GM23338 (cell line): ENCODE measurements at regions not wholly inside any gene's neighbourhood (a gene's known extent, or its start where the extent isn't known, plus 50 kb on each side); places are given as distances from the start of the nearest gene placed in this dataset.

Experiments
- CREB1 ChIP-seq: fragments of 250-450 bp; sonication (Bioruptor Pico); IDR thresholded peaks from 2 replicates; pipeline ENCODE4 v1.5.0; 2020; ENCODE audit warnings: low read depth, mild to moderate bottlenecking, moderate library complexity
- EZH2 ChIP-seq: fragments of 200-600 bp; sonication (generic); IDR thresholded peaks from one replicate; pipeline ENCODE4 v1.8.0; 2017; ENCODE audit warnings: antibody characterized with exemption, mild to moderate bottlenecking, low read depth; ENCODE audit not compliant: unreplicated experiment
- EZH2phosphoT487 ChIP-seq: fragments of 200-600 bp; sonication (generic); IDR thresholded peaks from one replicate; pipeline ENCODE4 v1.8.1; 2018; ENCODE audit warnings: antibody characterized with exemption; ENCODE audit not compliant: unreplicated experiment
- JUNB ChIP-seq: IDR thresholded peaks from one replicate; pipeline ENCODE4 v1.6.1; 2016; ENCODE audit warnings: antibody characterized with exemption; ENCODE audit not compliant: unreplicated experiment
- POLR2AphosphoS5 ChIP-seq: IDR thresholded peaks from 2 replicates; pipeline ENCODE4 v1.6.1; 2016; ENCODE audit warnings: antibody characterized with exemption, low read depth
- STAT1 ChIP-seq: IDR thresholded peaks from one replicate; pipeline ENCODE4 v1.6.1; 2016; ENCODE audit warnings: antibody characterized with exemption; ENCODE audit not compliant: unreplicated experiment
- ZNF331 ChIP-seq: fragments of 250-450 bp; sonication (Bioruptor Pico); IDR thresholded peaks from 2 replicates; pipeline ENCODE4 v1.5.0; 2020; ENCODE audit warnings: low read depth, mild to moderate bottlenecking, moderate library complexity
- TF ChIP-seq, protein P1 (sequence below), 2 experiments: fragments of 200-600 bp in 1 of 2; sonication (generic) in 1 of 2; conservative IDR thresholded peaks; 2 replicates each; pipeline versions ENCODE4 v1.5.1 to v1.6.1; 2016 to 2017; ENCODE audit warnings: antibody characterized with exemption in 2 of 2, low read depth in 2 of 2, mild to moderate bottlenecking in 2 of 2, moderate library complexity in 1 of 2
- TF ChIP-seq, protein P2 (sequence below): IDR thresholded peaks from one replicate; pipeline ENCODE4 v1.6.1; 2018; ENCODE audit warnings: antibody characterized with exemption; ENCODE audit not compliant: unreplicated experiment

DNA sequence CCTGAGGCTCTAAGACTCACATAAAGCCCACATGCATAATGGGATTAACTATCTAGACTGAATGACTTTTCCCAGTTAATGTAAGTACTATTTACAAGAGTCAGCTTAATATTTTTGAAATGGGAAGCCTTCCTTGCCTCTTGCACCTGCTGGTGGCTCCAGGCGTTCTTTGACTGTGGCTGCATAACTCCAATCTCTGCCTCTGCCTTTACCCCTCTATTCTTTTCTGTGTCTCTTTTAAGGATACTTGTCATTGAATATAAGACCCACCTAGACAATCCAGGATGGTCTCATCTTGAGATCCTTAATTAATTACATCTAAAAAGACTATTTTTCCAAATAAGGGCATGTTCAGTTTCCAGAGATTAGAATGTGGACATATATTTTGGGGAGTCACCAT, 66.9 kb upstream of the PCED1B start:
- TF ChIP-seq, protein P1, sequence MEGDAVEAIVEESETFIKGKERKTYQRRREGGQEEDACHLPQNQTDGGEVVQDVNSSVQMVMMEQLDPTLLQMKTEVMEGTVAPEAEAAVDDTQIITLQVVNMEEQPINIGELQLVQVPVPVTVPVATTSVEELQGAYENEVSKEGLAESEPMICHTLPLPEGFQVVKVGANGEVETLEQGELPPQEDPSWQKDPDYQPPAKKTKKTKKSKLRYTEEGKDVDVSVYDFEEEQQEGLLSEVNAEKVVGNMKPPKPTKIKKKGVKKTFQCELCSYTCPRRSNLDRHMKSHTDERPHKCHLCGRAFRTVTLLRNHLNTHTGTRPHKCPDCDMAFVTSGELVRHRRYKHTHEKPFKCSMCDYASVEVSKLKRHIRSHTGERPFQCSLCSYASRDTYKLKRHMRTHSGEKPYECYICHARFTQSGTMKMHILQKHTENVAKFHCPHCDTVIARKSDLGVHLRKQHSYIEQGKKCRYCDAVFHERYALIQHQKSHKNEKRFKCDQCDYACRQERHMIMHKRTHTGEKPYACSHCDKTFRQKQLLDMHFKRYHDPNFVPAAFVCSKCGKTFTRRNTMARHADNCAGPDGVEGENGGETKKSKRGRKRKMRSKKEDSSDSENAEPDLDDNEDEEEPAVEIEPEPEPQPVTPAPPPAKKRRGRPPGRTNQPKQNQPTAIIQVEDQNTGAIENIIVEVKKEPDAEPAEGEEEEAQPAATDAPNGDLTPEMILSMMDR (conservative IDR thresholded peaks at IDR 0.05; ENCODE audit: low read depth in 2 of 2) = no peak
- TF ChIP-seq CREB1 (CRISPR knock-in tag) = no peak
- no peak for TF ChIP-seq POLR2AphosphoS5
- TF ChIP-seq EZH2 = no peak
- TF ChIP-seq, protein P2, sequence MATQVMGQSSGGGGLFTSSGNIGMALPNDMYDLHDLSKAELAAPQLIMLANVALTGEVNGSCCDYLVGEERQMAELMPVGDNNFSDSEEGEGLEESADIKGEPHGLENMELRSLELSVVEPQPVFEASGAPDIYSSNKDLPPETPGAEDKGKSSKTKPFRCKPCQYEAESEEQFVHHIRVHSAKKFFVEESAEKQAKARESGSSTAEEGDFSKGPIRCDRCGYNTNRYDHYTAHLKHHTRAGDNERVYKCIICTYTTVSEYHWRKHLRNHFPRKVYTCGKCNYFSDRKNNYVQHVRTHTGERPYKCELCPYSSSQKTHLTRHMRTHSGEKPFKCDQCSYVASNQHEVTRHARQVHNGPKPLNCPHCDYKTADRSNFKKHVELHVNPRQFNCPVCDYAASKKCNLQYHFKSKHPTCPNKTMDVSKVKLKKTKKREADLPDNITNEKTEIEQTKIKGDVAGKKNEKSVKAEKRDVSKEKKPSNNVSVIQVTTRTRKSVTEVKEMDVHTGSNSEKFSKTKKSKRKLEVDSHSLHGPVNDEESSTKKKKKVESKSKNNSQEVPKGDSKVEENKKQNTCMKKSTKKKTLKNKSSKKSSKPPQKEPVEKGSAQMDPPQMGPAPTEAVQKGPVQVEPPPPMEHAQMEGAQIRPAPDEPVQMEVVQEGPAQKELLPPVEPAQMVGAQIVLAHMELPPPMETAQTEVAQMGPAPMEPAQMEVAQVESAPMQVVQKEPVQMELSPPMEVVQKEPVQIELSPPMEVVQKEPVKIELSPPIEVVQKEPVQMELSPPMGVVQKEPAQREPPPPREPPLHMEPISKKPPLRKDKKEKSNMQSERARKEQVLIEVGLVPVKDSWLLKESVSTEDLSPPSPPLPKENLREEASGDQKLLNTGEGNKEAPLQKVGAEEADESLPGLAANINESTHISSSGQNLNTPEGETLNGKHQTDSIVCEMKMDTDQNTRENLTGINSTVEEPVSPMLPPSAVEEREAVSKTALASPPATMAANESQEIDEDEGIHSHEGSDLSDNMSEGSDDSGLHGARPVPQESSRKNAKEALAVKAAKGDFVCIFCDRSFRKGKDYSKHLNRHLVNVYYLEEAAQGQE = no peak
- TF ChIP-seq JUNB = no peak
- no peak for TF ChIP-seq EZH2phosphoT487
- no peak for TF ChIP-seq ZNF331 (CRISPR knock-in tag)
- TF ChIP-seq STAT1 = no peak
